ENCODE measurements at regions not wholly inside any gene's neighbourhood (a gene's known extent, or its start where the extent isn't known, plus 50 kb on each side); places are given as distances from the start of the nearest gene placed in this dataset.

DNA sequence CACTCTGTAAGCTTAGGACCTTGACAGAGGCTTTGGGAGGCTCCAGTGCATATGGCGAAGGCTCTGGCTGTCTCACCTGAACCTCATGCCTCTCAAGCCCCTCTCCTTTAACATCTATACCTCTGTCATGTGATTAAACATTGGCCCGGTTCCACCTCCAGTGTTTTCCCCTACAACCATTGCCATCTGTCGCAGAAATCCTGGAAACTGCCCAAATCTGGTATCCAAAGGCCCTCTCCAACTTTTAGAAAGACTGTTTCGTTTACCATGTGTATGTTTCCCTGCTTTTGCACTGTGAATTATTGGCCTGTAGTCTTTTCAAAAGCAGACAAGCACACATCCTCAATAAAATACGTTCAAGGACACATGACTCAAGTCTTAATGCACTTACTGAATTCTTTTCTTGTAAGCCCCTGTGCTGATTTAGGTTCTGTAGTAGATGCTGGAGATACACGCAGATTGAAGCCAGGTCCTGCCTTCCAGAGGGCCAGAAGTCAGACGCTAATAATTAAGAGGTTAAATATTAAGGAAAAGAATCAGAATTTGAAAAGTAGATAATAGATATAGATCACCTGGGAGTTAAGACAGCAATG, 386.4 kb upstream of the SLC14A2 start:
- Histone ChIP-seq H3K4me1 (no peaks in the 10 kb centered on the region), H3K4me3 (ENCODE audit: low read depth, low read length) (no peak overlapping the region), H3K36me3 (ENCODE audit: control insufficient read depth, insufficient read depth, low read length) (no peaks in the 10 kb centered on the region), H3K9me3 (no peaks in the 10 kb centered on the region), H3K27me3 (replicated peaks; ENCODE audit: control insufficient read depth, insufficient read depth, low read length) (no peaks in the 10 kb centered on the region)
- Mint-ChIP-seq H3K4me3 (ENCODE audit: unreplicated experiment) (no peak overlapping the region), H3K27ac (ENCODE audit: unreplicated experiment) (no peak overlapping the region), H3K4me1 (ENCODE audit: low read depth, unreplicated experiment) (no peaks in the 10 kb centered on the region), H3K27me3 (ENCODE audit: insufficient read depth, unreplicated experiment) (no peaks in the 10 kb centered on the region), H3K36me3 (ENCODE audit: insufficient read depth, unreplicated experiment) (no peaks in the 10 kb centered on the region), H3K9me3 (ENCODE audit: unreplicated experiment) (no peaks in the 10 kb centered on the region)
- intact Hi-C loops (cut with micrococcal nuclease; ENCODE audit: unreplicated experiment), result no loop called here
- no TSS peak for BruUV-seq (replicated peaks)
- ChIA-PET CTCF (no interaction called here), POLR2A (no interaction called here)
- TF ChIP-seq, protein P1, sequence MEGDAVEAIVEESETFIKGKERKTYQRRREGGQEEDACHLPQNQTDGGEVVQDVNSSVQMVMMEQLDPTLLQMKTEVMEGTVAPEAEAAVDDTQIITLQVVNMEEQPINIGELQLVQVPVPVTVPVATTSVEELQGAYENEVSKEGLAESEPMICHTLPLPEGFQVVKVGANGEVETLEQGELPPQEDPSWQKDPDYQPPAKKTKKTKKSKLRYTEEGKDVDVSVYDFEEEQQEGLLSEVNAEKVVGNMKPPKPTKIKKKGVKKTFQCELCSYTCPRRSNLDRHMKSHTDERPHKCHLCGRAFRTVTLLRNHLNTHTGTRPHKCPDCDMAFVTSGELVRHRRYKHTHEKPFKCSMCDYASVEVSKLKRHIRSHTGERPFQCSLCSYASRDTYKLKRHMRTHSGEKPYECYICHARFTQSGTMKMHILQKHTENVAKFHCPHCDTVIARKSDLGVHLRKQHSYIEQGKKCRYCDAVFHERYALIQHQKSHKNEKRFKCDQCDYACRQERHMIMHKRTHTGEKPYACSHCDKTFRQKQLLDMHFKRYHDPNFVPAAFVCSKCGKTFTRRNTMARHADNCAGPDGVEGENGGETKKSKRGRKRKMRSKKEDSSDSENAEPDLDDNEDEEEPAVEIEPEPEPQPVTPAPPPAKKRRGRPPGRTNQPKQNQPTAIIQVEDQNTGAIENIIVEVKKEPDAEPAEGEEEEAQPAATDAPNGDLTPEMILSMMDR (IDR thresholded peaks at IDR 0.05; ENCODE audit: insufficient read depth in 1 of 2, low read depth in 1 of 2, low read length in 1 of 2, severe bottlenecking in 1 of 2, unreplicated experiment in 1 of 2), result no peak
- DNase-seq, result no peak

DNA sequence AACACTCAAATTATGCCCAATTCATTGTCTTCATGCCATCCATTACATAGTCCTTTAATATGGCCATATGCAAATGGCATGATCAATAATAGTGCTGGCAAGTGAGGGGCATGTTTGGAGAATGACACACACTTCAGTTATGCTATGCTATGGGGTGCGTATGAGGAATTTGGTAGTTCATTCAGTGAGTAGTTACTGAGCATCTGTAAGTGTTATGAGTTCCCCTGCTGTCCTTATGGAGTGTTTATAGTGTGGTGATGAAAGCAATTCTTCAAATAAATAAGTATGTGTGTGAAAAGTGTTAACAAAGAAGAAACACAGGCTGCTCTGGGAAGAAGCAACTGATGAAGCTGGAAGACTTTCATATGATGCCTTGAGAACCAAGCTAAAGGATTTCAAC, 383.7 kb upstream of the SLC14A2 start:
- intact Hi-C loops (cut with micrococcal nuclease; ENCODE audit: unreplicated experiment), result no loop called here
- DNase-seq, result no peak
- Mint-ChIP-seq H3K4me1 (ENCODE audit: low read depth, unreplicated experiment) (no peaks in the 10 kb centered on the region), H3K4me3 (ENCODE audit: unreplicated experiment) (no peak overlapping the region), H3K9me3 (ENCODE audit: unreplicated experiment) (no peaks in the 10 kb centered on the region), H3K27ac (ENCODE audit: unreplicated experiment) (no peak overlapping the region), H3K36me3 (ENCODE audit: insufficient read depth, unreplicated experiment) (no peaks in the 10 kb centered on the region), H3K27me3 (ENCODE audit: insufficient read depth, unreplicated experiment) (no peaks in the 10 kb centered on the region)
- Histone ChIP-seq H3K4me1 (no peaks in the 10 kb centered on the region), H3K27me3 (replicated peaks; ENCODE audit: control insufficient read depth, insufficient read depth, low read length) (no peaks in the 10 kb centered on the region), H3K9me3 (no peaks in the 10 kb centered on the region), H3K4me3 (ENCODE audit: low read depth, low read length) (no peak overlapping the region), H3K36me3 (ENCODE audit: control insufficient read depth, insufficient read depth, low read length) (no peaks in the 10 kb centered on the region)
- TF ChIP-seq, protein P1 (IDR thresholded peaks at IDR 0.05; ENCODE audit: insufficient read depth in 1 of 2, low read depth in 1 of 2, low read length in 1 of 2, severe bottlenecking in 1 of 2, unreplicated experiment in 1 of 2), result no peak
- ChIA-PET CTCF (no interaction called here), POLR2A (no interaction called here)
- BruUV-seq (replicated peaks), result no TSS peak

DNA sequence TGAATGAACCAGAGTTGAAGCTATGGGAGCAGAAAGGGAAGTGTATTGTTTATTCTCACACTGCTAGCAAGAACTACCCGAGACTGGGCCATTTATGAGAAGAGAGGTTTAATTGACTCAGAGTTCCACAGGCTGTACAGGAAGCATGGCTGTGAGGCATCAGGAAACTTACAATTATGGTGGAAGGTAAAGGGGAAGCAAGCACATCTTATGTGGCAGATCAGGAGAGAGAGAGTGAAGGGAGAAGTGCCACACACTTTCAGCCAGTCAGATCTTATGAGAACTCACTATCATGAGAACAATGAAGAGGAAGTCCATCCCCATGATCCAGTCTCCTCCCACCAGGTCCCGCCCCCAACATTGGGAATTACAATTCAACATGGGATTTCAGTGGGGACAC, 383.2 kb upstream of the SLC14A2 start:
- Mint-ChIP-seq H3K36me3 (ENCODE audit: insufficient read depth, unreplicated experiment) (no peaks in the 10 kb centered on the region), H3K4me1 (ENCODE audit: low read depth, unreplicated experiment) (no peaks in the 10 kb centered on the region), H3K4me3 (ENCODE audit: unreplicated experiment) (no peak overlapping the region), H3K27me3 (ENCODE audit: insufficient read depth, unreplicated experiment) (no peaks in the 10 kb centered on the region), H3K9me3 (ENCODE audit: unreplicated experiment) (no peaks in the 10 kb centered on the region), H3K27ac (ENCODE audit: unreplicated experiment) (no peak overlapping the region)
- H3K4me1 ChIP-seq, result no peaks in the 10 kb centered on the region
- DNase-seq, result no peak
- H3K4me3 ChIP-seq (ENCODE audit: low read depth, low read length), result no peak overlapping the region
- no peaks in the 10 kb centered on the region for H3K27me3 ChIP-seq (replicated peaks; ENCODE audit: control insufficient read depth, insufficient read depth, low read length)
- no TSS peak for BruUV-seq (replicated peaks)
- CTCF ChIA-PET, result no interaction called here
- no peaks in the 10 kb centered on the region for H3K36me3 ChIP-seq (ENCODE audit: control insufficient read depth, insufficient read depth, low read length)
- no peaks in the 10 kb centered on the region for H3K9me3 ChIP-seq
- TF ChIP-seq, protein P1 (IDR thresholded peaks at IDR 0.05; ENCODE audit: insufficient read depth in 1 of 2, low read depth in 1 of 2, low read length in 1 of 2, severe bottlenecking in 1 of 2, unreplicated experiment in 1 of 2), result no peak
- intact Hi-C loops (cut with micrococcal nuclease; ENCODE audit: unreplicated experiment), result no loop called here
- POLR2A ChIA-PET, result no interaction called here

Measured in Caco-2 (cell line).